Esophagus muscularis mucosa (tissue), 4 donors: ENCODE measurements at regions not wholly inside any gene's neighbourhood (a gene's known extent, or its start where the extent isn't known, plus 50 kb on each side); places are given as distances from the start of the nearest gene placed in this dataset.

Experiments
- DNase-seq: peaks from one replicate; pipeline ENCODE4 v3.0.0-alpha.2; 2017; ENCODE audit errors: extremely low spot score
- H3K27ac ChIP-seq, 4 donors: fragments of 200-600 bp; sonication (generic); replicated peaks in 1 of 4; 1 replicate in 3 of 4; 2 replicates in 1 of 4; pipeline ENCODE4 v1.5.1; 2016 to 2019; ENCODE audit warnings: mild to moderate bottlenecking in 1 of 4
- H3K27me3 ChIP-seq, 4 donors: fragments of 200-600 bp; sonication (generic); one replicate each; pipeline versions ENCODE4 v1.5.1 to v1.6.0; 2016 to 2019
- H3K36me3 ChIP-seq, 4 donors: fragments of 200-600 bp; sonication (generic); one replicate each; pipeline ENCODE4 v1.5.1; 2016 to 2019
- H3K4me1 ChIP-seq, 4 donors: fragments of 200-600 bp; sonication (generic); one replicate each; pipeline ENCODE4 v1.5.1; 2016 to 2019
- H3K4me3 ChIP-seq, 4 donors: fragments of 200-600 bp; sonication (generic); 1 replicate in 2 of 4; 2 replicates in 2 of 4; pipeline ENCODE4 v1.5.1; 2016 to 2019; ENCODE audit warnings: mild to moderate bottlenecking in 4 of 4, moderate library complexity in 1 of 4
- H3K9me3 ChIP-seq, 4 donors: fragments of 200-600 bp; sonication (generic); 1 replicate in 3 of 4; 2 replicates in 1 of 4; pipeline ENCODE4 v1.5.1; 2016 to 2019
- EP300 ChIP-seq: sonication (generic); formaldehyde crosslinking; IDR thresholded peaks from one replicate; pipeline ENCODE4 v1.6.1; 2017; ENCODE audit warnings: antibody characterized with exemption
- POLR2A ChIP-seq: fragments of 450-650 bp; IDR thresholded peaks from one replicate; pipeline ENCODE4 v1.6.1; 2017; ENCODE audit warnings: antibody characterized with exemption, moderate library complexity, mild to moderate bottlenecking, low read depth
- POLR2AphosphoS5 ChIP-seq, 2 donors: sonication (generic); formaldehyde crosslinking; IDR thresholded peaks; one replicate each; pipeline ENCODE4 v1.6.1; 2017; ENCODE audit warnings: antibody characterized with exemption in 2 of 2
- WGBS: methylation state at CpG from one replicate; pipeline ENCODE4 v1.1.5; 2018; 5-methylcytosine and 5-hydroxymethylcytosine counted together
- intact Hi-C: fragments of 100-400 bp; cut with DNase I; formaldehyde crosslinking; loops from one replicate; pipeline ENCODE4 v1.15.1; 2023
- TF ChIP-seq, protein P1 (sequence below), 3 experiments: fragments of 200-600 bp in 2 of 3; fragments of 450-650 bp in 1 of 3; sonication (generic) in 2 of 3; IDR thresholded peaks; one replicate each; pipeline ENCODE4 v1.5.1; 2017 to 2019; ENCODE audit warnings: antibody characterized with exemption in 3 of 3, mild to moderate bottlenecking in 2 of 3, moderate library complexity in 1 of 3

DNA sequence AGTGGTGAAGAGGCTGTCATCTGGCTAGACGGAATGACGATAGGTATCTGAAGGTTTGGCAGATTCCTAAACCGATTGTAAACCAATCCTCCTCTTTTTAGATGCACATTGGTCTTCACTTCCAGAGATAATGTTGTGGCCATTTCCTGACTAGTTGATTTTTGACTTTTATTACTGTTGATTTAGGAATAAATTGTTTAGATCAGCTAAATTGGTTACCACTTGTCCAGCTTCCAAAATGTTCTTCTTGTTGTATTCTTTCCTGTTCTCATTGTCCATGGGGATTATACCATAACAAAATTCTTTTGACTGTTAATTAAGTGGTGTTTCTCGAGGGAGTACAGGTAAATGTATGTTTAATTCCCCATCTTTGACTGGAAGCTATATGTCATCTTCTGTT is 119.7 kb downstream of the MACROH2A1 start:
- H3K27ac ChIP-seq, result no peak overlapping the region
- intact Hi-C loops, result no loop called here
- H3K4me1 ChIP-seq, result no peaks in the 10 kb centered on the region
- no peak for TF ChIP-seq POLR2A
- TF ChIP-seq POLR2AphosphoS5 (IDR thresholded peaks at IDR 0.05), result no peak
- TF ChIP-seq, protein P1, sequence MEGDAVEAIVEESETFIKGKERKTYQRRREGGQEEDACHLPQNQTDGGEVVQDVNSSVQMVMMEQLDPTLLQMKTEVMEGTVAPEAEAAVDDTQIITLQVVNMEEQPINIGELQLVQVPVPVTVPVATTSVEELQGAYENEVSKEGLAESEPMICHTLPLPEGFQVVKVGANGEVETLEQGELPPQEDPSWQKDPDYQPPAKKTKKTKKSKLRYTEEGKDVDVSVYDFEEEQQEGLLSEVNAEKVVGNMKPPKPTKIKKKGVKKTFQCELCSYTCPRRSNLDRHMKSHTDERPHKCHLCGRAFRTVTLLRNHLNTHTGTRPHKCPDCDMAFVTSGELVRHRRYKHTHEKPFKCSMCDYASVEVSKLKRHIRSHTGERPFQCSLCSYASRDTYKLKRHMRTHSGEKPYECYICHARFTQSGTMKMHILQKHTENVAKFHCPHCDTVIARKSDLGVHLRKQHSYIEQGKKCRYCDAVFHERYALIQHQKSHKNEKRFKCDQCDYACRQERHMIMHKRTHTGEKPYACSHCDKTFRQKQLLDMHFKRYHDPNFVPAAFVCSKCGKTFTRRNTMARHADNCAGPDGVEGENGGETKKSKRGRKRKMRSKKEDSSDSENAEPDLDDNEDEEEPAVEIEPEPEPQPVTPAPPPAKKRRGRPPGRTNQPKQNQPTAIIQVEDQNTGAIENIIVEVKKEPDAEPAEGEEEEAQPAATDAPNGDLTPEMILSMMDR (IDR thresholded peaks at IDR 0.05), result no peak
- TF ChIP-seq EP300, result no peak
- no peaks in the 10 kb centered on the region for H3K36me3 ChIP-seq
- H3K4me3 ChIP-seq, result no peak overlapping the region
- H3K9me3 ChIP-seq, result no peaks in the 10 kb centered on the region
- WGBS, result 85% methylated on average over 4 of the region's 4 CpGs
- no peak for DNase-seq
- no peaks in the 10 kb centered on the region for H3K27me3 ChIP-seq

DNA sequence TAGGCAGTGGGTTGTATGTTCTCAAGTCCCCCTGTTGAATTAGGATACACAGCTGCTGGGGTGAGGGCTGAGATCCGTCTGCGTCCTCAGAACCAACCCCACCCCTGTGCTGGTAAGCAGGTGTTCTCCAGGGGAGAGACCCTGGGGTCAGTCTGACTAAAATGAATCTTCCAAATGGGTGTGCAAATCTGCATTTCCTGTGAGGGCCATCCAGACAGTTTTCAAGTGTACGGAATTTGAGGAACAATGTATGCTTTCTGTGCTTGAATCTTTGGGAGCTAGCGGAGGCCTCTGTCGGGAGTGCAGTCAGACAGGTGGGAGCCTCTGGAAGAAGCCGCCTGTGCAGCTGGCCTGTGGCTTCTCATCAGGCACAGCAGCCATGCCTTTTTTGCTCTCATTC is 122.9 kb downstream of the MACROH2A1 start:
- Histone ChIP-seq H3K4me1 (no peaks in the 10 kb centered on the region), H3K27ac (no peak overlapping the region), H3K36me3 (no peaks in the 10 kb centered on the region), H3K4me3 (no peak overlapping the region), H3K27me3 (no peaks in the 10 kb centered on the region), H3K9me3 (no peaks in the 10 kb centered on the region)
- no peak for DNase-seq
- intact Hi-C loops, result no loop called here
- no peak for TF ChIP-seq POLR2AphosphoS5 (IDR thresholded peaks at IDR 0.05)
- no peak for TF ChIP-seq EP300
- no peak for TF ChIP-seq POLR2A
- TF ChIP-seq, protein P1 (IDR thresholded peaks at IDR 0.05), result no peak
- 92% methylated on average over 4 of the region's 6 CpGs for WGBS

- intact Hi-C loops, result no loop called here
- Histone ChIP-seq H3K27ac (no peak overlapping the region), H3K36me3 (no peaks in the 10 kb centered on the region), H3K4me1 (peaks cover 0 to 15% (median 10%) of the 10 kb centered on the region in 4 donors), H3K9me3 (no peaks in the 10 kb centered on the region), H3K27me3 (no peaks in the 10 kb centered on the region), H3K4me3 (no peak overlapping the region)
- DNase-seq, result no peak
- WGBS, result no CpG with 5 or more reads among the region's 2 CpGs
- TF ChIP-seq EP300 (no peak), POLR2AphosphoS5 (IDR thresholded peaks at IDR 0.05) (no peak), POLR2A (no peak)
- TF ChIP-seq, protein P1 (IDR thresholded peaks at IDR 0.05), result no peak
Measured at GRCh38 chr5:135273212-135273611, 125.8 kb downstream of the MACROH2A1 start.

DNA sequence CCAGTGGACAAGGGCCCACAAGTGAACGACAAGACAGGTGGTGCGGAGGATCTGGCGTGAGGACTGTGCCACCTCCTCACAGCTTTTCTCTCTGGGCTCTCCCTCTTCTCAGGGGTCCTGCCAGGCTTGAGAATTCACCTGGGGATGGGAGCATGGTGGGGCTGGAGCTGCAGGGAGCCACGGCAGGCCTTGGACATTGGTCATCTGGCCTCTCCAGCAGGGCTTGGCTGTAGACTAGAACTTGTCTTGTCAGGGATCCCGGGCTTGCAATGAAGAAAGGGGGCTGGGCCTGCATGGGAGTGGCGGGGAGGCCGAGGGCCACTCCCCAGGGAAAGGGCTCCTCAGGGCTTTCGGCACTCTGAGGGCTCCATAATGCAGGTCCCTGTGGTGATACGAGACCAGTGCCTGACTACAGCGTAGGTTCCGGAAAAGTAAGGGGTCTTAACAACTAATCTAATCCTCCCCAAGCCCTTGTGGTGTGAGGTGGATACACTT is 126.7 kb downstream of the MACROH2A1 start:
- intact Hi-C loops, result no loop called here
- DNase-seq, result no peak
- Histone ChIP-seq H3K27me3 (no peaks in the 10 kb centered on the region), H3K4me3 (no peak overlapping the region), H3K4me1 (peaks cover 0 to 15% (median 10%) of the 10 kb centered on the region in 4 donors), H3K9me3 (no peaks in the 10 kb centered on the region), H3K36me3 (no peaks in the 10 kb centered on the region), H3K27ac (no peak overlapping the region)
- 89% methylated on average over 8 of the region's 11 CpGs for WGBS
- TF ChIP-seq POLR2AphosphoS5 (IDR thresholded peaks at IDR 0.05) (no peak), POLR2A (no peak), EP300 (no peak)
- TF ChIP-seq, protein P1 (IDR thresholded peaks at IDR 0.05), result no peak
